ENCODE measurements at regions not wholly inside any gene's neighbourhood (a gene's known extent, or its start where the extent isn't known, plus 50 kb on each side); places are given as distances from the start of the nearest gene placed in this dataset.
"Not testable (repeated sequence)": the region's sequence is repeated elsewhere in the genome, so short reads cannot be mapped to it uniquely, and the experiment has no call there.

GRCh38 chr13:107596306-107596705 is 619.0 kb downstream of the LIG4 start:
- not testable (repeated sequence) for TF ChIP-seq EZH2 (IDR thresholded peaks at IDR 0.05; ENCODE audit: borderline replicate concordance, low read length); CTCF (conservative IDR thresholded peaks at IDR 0.05 in 1 of 2, IDR thresholded peaks at IDR 0.05 in 1 of 2; ENCODE audit: extremely low read depth in 1 of 2, insufficient read depth in 1 of 2, low read depth in 1 of 2, low read length in 2 of 2)
